ENCODE measurements at regions not wholly inside any gene's neighbourhood (a gene's known extent, or its start where the extent isn't known, plus 50 kb on each side); places are given as distances from the start of the nearest gene placed in this dataset.

DNA sequence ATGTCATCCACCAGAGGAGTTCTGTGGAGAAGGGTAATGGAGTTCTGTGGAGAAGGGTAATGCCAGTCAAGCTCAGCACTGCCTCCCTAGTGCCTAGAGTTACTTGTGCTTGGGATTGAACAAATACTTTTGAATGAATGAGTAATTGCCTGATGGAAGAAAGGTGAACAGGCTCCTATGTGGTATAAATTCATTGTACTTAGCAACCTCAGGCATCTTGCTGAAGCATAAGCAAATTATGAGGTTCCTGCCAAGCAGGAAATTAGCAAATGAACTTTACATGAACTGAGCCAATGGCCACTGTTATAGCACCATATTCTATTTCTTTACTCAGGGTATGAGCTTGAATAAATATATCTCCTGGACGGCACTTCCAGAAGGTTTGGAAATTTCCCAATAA is 1047.2 kb downstream of the SLC6A15 start:
- no peaks in the 10 kb centered on the region for H3K79me2 ChIP-seq (ENCODE audit: control insufficient read depth, insufficient read depth, low read length)
- no peaks in the 10 kb centered on the region for H3K9me1 ChIP-seq (ENCODE audit: control insufficient read depth, extremely low read depth, insufficient read depth, low read length)
- no peak overlapping the region for H3K4me2 ChIP-seq (ENCODE audit: control insufficient read depth, extremely low read depth, insufficient read depth, low read depth, low read length)
- DNase-seq (ENCODE audit: low read depth, low spot score) (no peak), FAIRE-seq (peak; percentile 67)
- H2AFZ ChIP-seq (ENCODE audit: control insufficient read depth, low read length), result no peak overlapping the region
- TF ChIP-seq EZH2 (IDR thresholded peaks at IDR 0.05; ENCODE audit: low read length) (no peak), CTCF (optimal IDR thresholded peaks at IDR 0.05 in 1 of 3, IDR thresholded peaks at IDR 0.05 in 1 of 3, conservative IDR thresholded peaks at IDR 0.05 in 1 of 3; ENCODE audit: extremely low read depth in 1 of 3, insufficient read depth in 2 of 3, low read length in 3 of 3) (peak in 1 of 3 experiments; percentile 7)
- H3K4me1 ChIP-seq (ENCODE audit: control insufficient read depth, extremely low read depth, insufficient read depth, low read length), result no peaks in the 10 kb centered on the region
- H3K4me3 ChIP-seq (ENCODE audit: control insufficient read depth in 2 of 3, extremely low read depth in 1 of 3, insufficient read depth in 2 of 3, low read depth in 1 of 3, low read length in 3 of 3), result no peak overlapping the region
- H3K9me3 ChIP-seq (ENCODE audit: control insufficient read depth, low read depth, low read length), result no peaks in the 10 kb centered on the region
- no peak overlapping the region for H3K9ac ChIP-seq (ENCODE audit: control insufficient read depth, extremely low read depth, insufficient read depth, low read length)
- no peaks in the 10 kb centered on the region for H3K27me3 ChIP-seq (ENCODE audit: control insufficient read depth, extremely low read depth, insufficient read depth, low read length)
- H3K27ac ChIP-seq (ENCODE audit: control insufficient read depth, insufficient read depth, low read length), result no peak overlapping the region
- H4K20me1 ChIP-seq (ENCODE audit: control insufficient read depth, extremely low read depth, insufficient read depth, low read length), result no peaks in the 10 kb centered on the region
- dilution Hi-C loops (cut with MboI; ENCODE audit: extremely low pct_ligation_motif_present, low sequenced_read_pairs), result no loop called here
- H3K36me3 ChIP-seq (ENCODE audit: control insufficient read depth in 2 of 2, extremely low read depth in 1 of 2, insufficient read depth in 2 of 2, low read length in 2 of 2), result no peaks in the 10 kb centered on the region

DNA sequence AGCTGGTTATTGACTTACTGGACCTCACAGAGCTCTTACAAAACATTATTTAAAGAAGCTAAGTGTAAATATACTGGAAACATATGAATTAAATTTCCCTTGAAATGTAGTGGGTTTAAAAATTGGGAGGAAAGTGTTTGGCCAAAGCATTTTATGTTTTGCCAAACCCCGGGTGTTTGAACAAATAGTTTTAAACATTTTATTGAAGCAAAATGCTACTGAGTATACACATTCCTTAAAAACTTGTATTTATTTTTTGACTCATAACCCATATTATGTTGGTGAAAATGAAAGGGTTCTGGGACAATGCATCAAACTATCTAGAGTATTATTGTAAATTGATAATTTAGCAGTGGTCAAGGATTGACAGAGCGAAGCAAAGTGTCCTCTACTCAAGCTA is 1048.5 kb downstream of the SLC6A15 start:
- Histone ChIP-seq H3K79me2 (ENCODE audit: control insufficient read depth, insufficient read depth, low read length) (no peaks in the 10 kb centered on the region), H3K27ac (ENCODE audit: control insufficient read depth, insufficient read depth, low read length) (no peak overlapping the region), H3K4me1 (ENCODE audit: control insufficient read depth, extremely low read depth, insufficient read depth, low read length) (no peaks in the 10 kb centered on the region), H2AFZ (ENCODE audit: control insufficient read depth, low read length) (no peak overlapping the region), H3K36me3 (ENCODE audit: control insufficient read depth in 2 of 2, extremely low read depth in 1 of 2, insufficient read depth in 2 of 2, low read length in 2 of 2) (no peaks in the 10 kb centered on the region), H3K9ac (ENCODE audit: control insufficient read depth, extremely low read depth, insufficient read depth, low read length) (no peak overlapping the region), H3K9me1 (ENCODE audit: control insufficient read depth, extremely low read depth, insufficient read depth, low read length) (no peaks in the 10 kb centered on the region), H3K4me2 (ENCODE audit: control insufficient read depth, extremely low read depth, insufficient read depth, low read depth, low read length) (no peak overlapping the region), H3K4me3 (ENCODE audit: control insufficient read depth in 2 of 3, extremely low read depth in 1 of 3, insufficient read depth in 2 of 3, low read depth in 1 of 3, low read length in 3 of 3) (no peak overlapping the region), H3K27me3 (ENCODE audit: control insufficient read depth, extremely low read depth, insufficient read depth, low read length) (no peaks in the 10 kb centered on the region), H4K20me1 (ENCODE audit: control insufficient read depth, extremely low read depth, insufficient read depth, low read length) (no peaks in the 10 kb centered on the region), H3K9me3 (ENCODE audit: control insufficient read depth, low read depth, low read length) (no peaks in the 10 kb centered on the region)
- DNase-seq (ENCODE audit: low read depth, low spot score), result no peak
- TF ChIP-seq CTCF (optimal IDR thresholded peaks at IDR 0.05 in 1 of 3, IDR thresholded peaks at IDR 0.05 in 1 of 3, conservative IDR thresholded peaks at IDR 0.05 in 1 of 3; ENCODE audit: extremely low read depth in 1 of 3, insufficient read depth in 2 of 3, low read length in 3 of 3) (no peak), EZH2 (IDR thresholded peaks at IDR 0.05; ENCODE audit: low read length) (no peak)
- FAIRE-seq, result no peak
- dilution Hi-C loops (cut with MboI; ENCODE audit: extremely low pct_ligation_motif_present, low sequenced_read_pairs), result no loop called here

Measured in keratinocyte (primary cell).